Fibroblast of villous mesenchyme (primary cell): ENCODE measurements at regions not wholly inside any gene's neighbourhood (a gene's known extent, or its start where the extent isn't known, plus 50 kb on each side); places are given as distances from the start of the nearest gene placed in this dataset.
A peak's percentile ranks its signal among the peaks of the same experiment; 100 is the strongest.

Experiments
- DNase-seq: peaks from one replicate; pipeline ENCODE4 v3.0.0-alpha.2; 2010; ENCODE audit warnings: low read depth
- H3K4me3 ChIP-seq: 2 replicates; pipeline ENCODE4 v1.5.1; 2011; ENCODE audit warnings: low read depth, mild to moderate bottlenecking, low read length
- CTCF ChIP-seq: IDR thresholded peaks from 2 replicates; pipeline ENCODE4 v1.5.1; 2012; ENCODE audit warnings: low read depth, mild to moderate bottlenecking, low read length; ENCODE audit not compliant: insufficient read depth

- H3K4me3 ChIP-seq = no peak overlapping the region
- peak; percentile 73 for DNase-seq
- peak; percentile 67 for TF ChIP-seq CTCF
Measured at GRCh38 chr12:46933947-46934346, 108.2 kb upstream of the SLC38A4 start.

GRCh38 chr12:46934374-46935111 is 108.7 kb upstream of the SLC38A4 start:
- TF ChIP-seq CTCF = no peak
- no peak for DNase-seq

DNA sequence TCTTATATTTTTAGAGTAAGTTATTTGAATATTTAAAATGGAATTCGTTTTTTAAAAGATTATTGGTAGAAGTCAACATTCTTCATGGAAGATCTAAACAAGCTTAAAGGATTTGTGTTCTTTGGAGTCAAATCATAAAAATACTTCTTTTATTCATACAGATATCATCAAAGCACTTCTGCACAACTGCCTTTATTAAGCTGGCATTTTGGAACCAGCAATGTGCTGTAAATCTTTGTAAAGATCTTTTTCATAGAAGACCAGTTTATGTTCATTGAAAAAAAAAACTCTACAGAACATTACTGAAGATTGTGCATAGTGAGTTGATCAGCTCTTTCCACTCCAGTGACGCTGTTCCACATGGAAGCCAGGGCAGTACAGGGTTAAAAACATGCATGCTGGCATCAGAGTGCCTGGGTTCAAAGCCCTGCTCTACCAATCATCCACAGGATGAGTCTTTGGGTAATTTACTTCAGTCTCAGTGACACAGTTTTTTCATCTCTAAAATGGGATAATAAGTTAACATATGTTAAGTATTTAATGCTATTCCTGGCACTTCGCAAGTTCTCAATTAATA is 109.6 kb upstream of the SLC38A4 start:
- no peak for TF ChIP-seq CTCF
- no peak overlapping the region for H3K4me3 ChIP-seq
- no peak for DNase-seq

More at GRCh38 chr12:46934374-46935111, 108.7 kb upstream of the SLC38A4 start:
- no peak overlapping the region for H3K4me3 ChIP-seq

GRCh38 chr12:46936042-46936441 is 110.2 kb upstream of the SLC38A4 start:
- no peak overlapping the region for H3K4me3 ChIP-seq
- no peak for TF ChIP-seq CTCF
- DNase-seq = no peak

DNA sequence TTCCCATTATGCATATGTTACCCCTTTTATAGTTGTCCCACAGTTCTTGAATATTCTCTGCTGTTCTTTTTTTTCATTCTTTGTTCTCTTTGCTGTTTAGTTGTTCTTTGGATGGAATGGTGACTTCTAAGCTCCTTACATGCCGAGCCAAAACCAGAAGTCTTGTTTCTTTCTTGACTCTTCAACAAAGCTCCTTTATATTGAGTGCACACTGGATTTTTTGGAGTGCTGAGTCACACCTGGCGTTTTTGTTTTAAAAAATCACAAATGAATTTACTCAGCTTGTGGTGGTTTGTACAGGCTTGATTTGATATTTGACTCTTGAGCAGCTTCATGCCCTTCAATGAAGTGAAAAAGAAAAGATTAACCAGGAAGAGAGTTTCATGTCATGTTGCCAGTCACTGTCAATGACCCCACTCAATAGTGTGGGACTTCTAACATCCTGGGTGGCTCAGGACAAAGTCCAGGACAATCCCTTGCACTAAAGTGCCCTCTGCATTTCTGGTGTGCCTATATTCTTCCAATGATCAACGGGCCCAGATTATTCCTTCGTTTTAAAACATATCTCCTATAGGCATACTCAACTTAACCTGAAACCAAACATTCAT is 112.4 kb upstream of the SLC38A4 start:
- H3K4me3 ChIP-seq = no peak overlapping the region
- no peak for DNase-seq
- TF ChIP-seq CTCF = no peak

DNA sequence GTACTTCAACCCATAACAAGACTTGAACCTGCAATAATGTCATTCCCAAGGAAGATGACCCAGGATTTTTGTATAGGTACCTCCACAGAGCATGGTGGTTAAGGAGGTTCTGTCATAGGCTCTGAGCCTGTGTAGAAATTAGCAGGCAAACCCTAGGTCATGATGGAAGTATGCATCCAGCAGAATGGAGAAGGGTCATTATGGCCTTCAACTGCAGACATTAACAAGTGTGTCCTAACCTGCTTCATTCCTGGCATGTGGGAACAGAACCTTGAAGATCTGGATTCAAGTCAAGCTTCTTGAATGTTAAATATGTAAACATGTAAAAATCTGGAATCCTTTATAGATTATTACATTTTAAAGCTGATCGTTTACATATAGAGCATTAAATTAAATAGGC is 116.2 kb upstream of the SLC38A4 start:
- no peak for DNase-seq
- TF ChIP-seq CTCF = no peak
- no peak overlapping the region for H3K4me3 ChIP-seq
